ENCODE measurements at regions not wholly inside any gene's neighbourhood (a gene's known extent, or its start where the extent isn't known, plus 50 kb on each side); places are given as distances from the start of the nearest gene placed in this dataset.

GRCh38 chr3:28080716-28081115, 160.7 kb upstream of the CMC1 start:
- TF ChIP-seq CTCF (IDR thresholded peaks at IDR 0.05 in 2 of 3, conservative IDR thresholded peaks at IDR 0.05 in 1 of 3; ENCODE audit: borderline replicate concordance in 1 of 3, insufficient read depth in 1 of 3, low read depth in 2 of 3, low read length in 2 of 3) (no peak), POLR2AphosphoS5 (IDR thresholded peaks at IDR 0.05; ENCODE audit: low read depth, low read length) (no peak), EZH2 (IDR thresholded peaks at IDR 0.05) (no peak), JUND (IDR thresholded peaks at IDR 0.05) (no peak), POLR2A (IDR thresholded peaks at IDR 0.05; ENCODE audit: borderline replicate concordance, extremely low read depth, insufficient read depth, insufficient read length) (no peak), SRF (IDR thresholded peaks at IDR 0.05; ENCODE audit: low read depth) (no peak), ELF1 (IDR thresholded peaks at IDR 0.05; ENCODE audit: borderline replicate concordance, low read depth) (no peak), MAX (IDR thresholded peaks at IDR 0.05) (no peak), SP1 (IDR thresholded peaks at IDR 0.05; ENCODE audit: low read depth) (no peak), ZNF274 (IDR thresholded peaks at IDR 0.05; ENCODE audit: low read depth, low read length) (no peak), RAD21 (IDR thresholded peaks at IDR 0.05; ENCODE audit: low read depth) (no peak), ATF3 (IDR thresholded peaks at IDR 0.05) (no peak), ZBTB33 (IDR thresholded peaks at IDR 0.05; ENCODE audit: extremely low read depth, insufficient replicate concordance, low read length) (no peak), TCF7L2 (IDR thresholded peaks at IDR 0.05; ENCODE audit: borderline replicate concordance, extremely low read depth, insufficient read depth, insufficient read length) (no peak)
